AG09319 (cell line): ENCODE measurements at regions not wholly inside any gene's neighbourhood (a gene's known extent, or its start where the extent isn't known, plus 50 kb on each side); places are given as distances from the start of the nearest gene placed in this dataset.
"Not testable (repeated sequence)": the region's sequence is repeated elsewhere in the genome, so short reads cannot be mapped to it uniquely, and the experiment has no call there.

Experiments
- DNase-seq: peaks from one replicate; pipeline ENCODE4 v3.0.0-alpha.2; 2010; ENCODE audit warnings: low read depth; ENCODE audit errors: extremely low read depth
- TF ChIP-seq, protein P1 (sequence below): IDR thresholded peaks from 2 replicates; pipeline ENCODE4 v1.5.1; 2011; ENCODE audit warnings: low read depth, mild to moderate bottlenecking, inconsistent platforms, low read length, moderate library complexity

DNA sequence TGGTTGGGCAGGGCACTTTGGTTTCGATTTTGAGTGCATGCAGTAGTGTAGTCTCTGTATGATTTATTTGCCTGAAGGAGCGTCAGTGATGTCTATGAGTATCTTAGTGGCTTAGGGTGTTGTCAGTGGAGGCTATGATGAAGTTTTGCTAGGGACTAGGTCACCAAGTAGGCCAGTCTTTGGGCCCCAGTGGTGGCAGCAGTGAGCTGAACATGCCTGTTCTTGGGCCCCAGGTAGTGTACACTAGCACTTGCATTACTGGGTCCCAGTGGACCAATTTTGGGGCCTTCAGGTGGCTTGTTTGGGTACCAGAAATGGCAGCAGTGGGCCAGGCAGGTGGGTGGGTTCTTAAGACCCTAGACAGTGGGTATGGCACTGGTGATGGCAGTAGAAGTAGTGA, 598.7 kb upstream of the SPRY2 start:
- TF ChIP-seq, protein P1, sequence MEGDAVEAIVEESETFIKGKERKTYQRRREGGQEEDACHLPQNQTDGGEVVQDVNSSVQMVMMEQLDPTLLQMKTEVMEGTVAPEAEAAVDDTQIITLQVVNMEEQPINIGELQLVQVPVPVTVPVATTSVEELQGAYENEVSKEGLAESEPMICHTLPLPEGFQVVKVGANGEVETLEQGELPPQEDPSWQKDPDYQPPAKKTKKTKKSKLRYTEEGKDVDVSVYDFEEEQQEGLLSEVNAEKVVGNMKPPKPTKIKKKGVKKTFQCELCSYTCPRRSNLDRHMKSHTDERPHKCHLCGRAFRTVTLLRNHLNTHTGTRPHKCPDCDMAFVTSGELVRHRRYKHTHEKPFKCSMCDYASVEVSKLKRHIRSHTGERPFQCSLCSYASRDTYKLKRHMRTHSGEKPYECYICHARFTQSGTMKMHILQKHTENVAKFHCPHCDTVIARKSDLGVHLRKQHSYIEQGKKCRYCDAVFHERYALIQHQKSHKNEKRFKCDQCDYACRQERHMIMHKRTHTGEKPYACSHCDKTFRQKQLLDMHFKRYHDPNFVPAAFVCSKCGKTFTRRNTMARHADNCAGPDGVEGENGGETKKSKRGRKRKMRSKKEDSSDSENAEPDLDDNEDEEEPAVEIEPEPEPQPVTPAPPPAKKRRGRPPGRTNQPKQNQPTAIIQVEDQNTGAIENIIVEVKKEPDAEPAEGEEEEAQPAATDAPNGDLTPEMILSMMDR = no peak
- no peak for DNase-seq

DNA sequence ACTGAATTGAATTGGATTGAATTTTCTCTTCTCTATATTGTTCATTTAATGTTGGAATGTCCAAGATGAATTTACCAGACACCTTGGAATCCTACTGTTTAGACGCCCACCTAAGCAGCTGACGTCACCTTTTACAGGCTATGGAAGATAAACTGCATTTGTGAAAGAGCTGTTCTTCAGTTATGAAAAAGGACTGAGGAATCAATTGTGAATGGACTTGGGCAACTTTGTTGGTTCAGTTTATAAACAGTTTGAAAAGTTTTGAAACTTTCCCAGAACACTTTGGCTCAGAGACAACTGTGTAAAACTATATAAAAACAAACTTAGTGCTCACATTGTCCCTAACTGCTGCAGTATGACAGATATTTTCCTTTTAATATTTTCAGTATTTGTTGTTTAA, 590.8 kb upstream of the SPRY2 start:
- TF ChIP-seq, protein P1 = no peak
- no peak for DNase-seq

DNA sequence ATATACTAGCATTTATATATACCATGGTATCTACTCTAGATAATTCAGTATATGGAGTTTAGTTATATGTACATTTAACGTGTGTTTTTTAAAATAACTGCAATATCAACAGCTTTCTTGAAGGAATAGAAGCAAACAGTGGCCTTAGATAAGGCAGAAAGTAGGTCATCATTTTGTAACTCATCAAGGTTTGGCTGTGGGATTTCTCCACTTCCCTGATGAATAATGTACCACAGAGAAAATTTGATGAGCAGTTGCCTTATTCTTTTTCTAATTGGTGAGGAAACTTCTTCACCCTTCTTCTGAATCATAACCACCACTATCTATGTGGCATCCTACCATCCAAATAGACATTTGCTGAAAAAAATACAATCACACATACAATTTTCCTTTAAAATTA, 590.2 kb upstream of the SPRY2 start:
- TF ChIP-seq, protein P1 = no peak
- no peak for DNase-seq

DNA sequence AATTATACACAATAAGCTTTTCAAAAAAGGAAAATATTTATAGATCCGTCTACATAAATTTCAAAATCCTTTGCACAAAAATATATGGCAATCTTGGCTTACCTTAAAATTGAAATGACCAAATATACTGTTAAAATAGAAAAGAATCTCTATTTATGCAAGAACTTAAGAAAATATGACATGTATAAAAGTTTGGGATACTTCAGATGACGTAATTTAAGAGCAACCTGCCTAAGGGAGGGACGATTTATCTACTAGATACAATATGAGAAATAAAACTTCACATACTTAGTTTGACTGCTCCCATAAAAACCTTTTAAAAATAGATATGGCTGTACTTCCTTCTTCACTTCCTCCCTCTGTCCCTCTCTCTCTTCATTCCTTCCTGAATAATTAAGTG, 587.3 kb upstream of the SPRY2 start:
- TF ChIP-seq, protein P1 = no peak
- DNase-seq = no peak

DNA sequence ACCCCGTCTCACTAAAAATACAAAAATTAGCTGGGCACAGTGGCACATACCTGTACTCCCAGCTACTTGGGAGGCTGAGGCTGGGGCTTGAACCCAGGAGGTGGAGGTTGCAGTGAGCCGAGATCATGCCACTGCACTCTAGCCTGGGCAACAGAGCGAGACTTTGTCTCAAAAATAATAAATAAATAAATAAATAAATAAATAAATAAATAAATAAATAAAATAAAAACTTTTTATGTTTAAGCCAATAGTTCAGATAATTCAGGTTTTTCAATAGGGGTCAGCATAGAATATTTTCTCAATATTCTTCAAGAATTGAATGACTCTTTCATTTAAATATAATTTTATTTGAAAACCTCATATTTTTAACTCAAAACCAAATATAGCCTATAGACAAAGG, 585.1 kb upstream of the SPRY2 start:
- DNase-seq = not testable (repeated sequence)

DNA sequence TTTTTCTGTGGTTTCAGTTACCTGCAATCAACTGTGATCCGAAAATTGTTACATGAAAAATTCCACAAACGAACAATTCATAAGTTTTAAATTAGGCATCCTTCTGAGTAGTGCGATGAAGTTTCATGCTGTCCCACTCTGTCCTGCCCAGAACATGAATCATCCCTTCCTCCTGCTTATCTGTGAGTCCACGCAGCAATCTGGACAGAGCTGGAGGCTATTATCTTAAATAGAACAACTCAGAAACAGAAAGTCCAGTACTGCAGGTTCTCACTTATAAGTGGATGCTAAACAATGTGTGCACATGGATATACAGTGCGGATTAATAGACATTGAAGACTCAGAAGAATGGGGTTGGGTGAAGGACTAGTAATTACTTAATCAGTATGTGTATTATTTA, 583.7 kb upstream of the SPRY2 start:
- no peak for DNase-seq
- TF ChIP-seq, protein P1 = no peak

DNA sequence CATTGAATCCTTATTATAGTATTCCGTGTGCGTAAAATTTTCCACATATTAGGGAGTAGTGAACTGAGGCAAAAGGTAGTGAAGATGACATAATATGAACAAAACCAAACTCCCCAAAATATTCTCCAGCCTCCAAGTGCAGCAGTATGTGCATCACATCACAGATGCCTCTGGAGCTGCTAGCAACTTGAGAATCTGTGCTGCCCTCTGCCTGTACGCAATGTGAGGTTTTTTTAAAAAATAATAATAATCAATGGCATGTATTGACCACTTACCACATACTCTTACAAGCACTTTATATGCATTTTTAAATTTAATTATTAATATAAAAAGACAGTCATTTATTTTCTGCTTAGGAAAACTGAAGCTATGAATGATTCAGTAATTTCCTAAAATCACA, 583.0 kb upstream of the SPRY2 start:
- TF ChIP-seq, protein P1 = no peak
- DNase-seq = no peak

DNA sequence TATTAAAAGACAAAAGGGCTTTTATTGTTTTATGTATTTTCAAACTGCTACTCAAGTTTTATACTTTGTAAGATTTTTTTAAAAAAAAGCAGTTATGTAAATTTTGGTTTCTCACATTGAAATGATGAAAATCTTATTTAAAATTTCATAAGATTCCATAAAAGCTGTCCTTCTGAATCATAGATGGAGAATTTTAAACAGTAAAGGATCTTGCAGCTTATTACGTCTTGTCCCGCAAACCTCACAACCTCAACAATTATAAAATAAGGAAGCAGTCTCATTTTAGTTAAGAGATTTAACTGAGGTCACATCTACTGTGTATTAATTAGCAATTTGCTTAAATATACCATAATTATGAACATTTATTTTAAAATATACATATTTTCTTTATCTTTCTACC, 581.0 kb upstream of the SPRY2 start:
- TF ChIP-seq, protein P1 = no peak
- DNase-seq = no peak
